Astrocyte (in vitro differentiated cells and primary cell): ENCODE measurements at regions not wholly inside any gene's neighbourhood (a gene's known extent, or its start where the extent isn't known, plus 50 kb on each side); places are given as distances from the start of the nearest gene placed in this dataset.

Experiments used
- DNase-seq: peaks from one replicate; pipeline ENCODE4 v3.0.0-alpha.2; 2010; ENCODE audit warnings: low read depth
- FAIRE-seq: peaks from 2 replicates; lab custom pipeline; 2011; peaks lifted over from hg19 to GRCh38; lab: Jason Lieb, UNC
- H2AFZ ChIP-seq: 2 replicates; pipeline ENCODE4 v1.6.0; 2012; ENCODE audit warnings: low read depth, low read length, inconsistent platforms
- H3K27ac ChIP-seq: 2 replicates; pipeline ENCODE4 v1.5.1; 2011; ENCODE audit warnings: low read depth, low read length, inconsistent platforms
- H3K27me3 ChIP-seq: 2 replicates; pipeline ENCODE4 v1.6.0; 2011; ENCODE audit warnings: low read length, inconsistent platforms; ENCODE audit not compliant: insufficient read depth
- H3K36me3 ChIP-seq: 2 replicates; pipeline ENCODE4 v1.5.1; 2011; ENCODE audit warnings: low read length, inconsistent platforms; ENCODE audit not compliant: insufficient read depth
- H3K4me1 ChIP-seq: 2 replicates; pipeline ENCODE4 v1.5.1; 2011; ENCODE audit warnings: low read length, inconsistent platforms; ENCODE audit not compliant: insufficient read depth
- H3K4me2 ChIP-seq: 2 replicates; pipeline ENCODE4 v1.6.0; 2012; ENCODE audit warnings: low read length, inconsistent platforms
- H3K4me3 ChIP-seq: 2 replicates; pipeline ENCODE4 v1.5.1; 2011; ENCODE audit warnings: low read depth, mild to moderate bottlenecking, low read length, inconsistent platforms; ENCODE audit not compliant: insufficient read depth
- H3K79me2 ChIP-seq: 2 replicates; pipeline ENCODE4 v1.6.0; 2012; ENCODE audit warnings: mild to moderate bottlenecking, low read length, inconsistent platforms; ENCODE audit not compliant: insufficient read depth
- H3K9ac ChIP-seq: 2 replicates; pipeline ENCODE4 v1.6.0; 2012; ENCODE audit warnings: mild to moderate bottlenecking, low read length, inconsistent platforms
- H3K9me3 ChIP-seq: 2 replicates; pipeline ENCODE4 v1.5.1; 2012; ENCODE audit warnings: low read depth, mild to moderate bottlenecking, low read length, inconsistent platforms; ENCODE audit not compliant: insufficient read depth
- H4K20me1 ChIP-seq: 2 replicates; pipeline ENCODE4 v1.6.0; 2012; ENCODE audit warnings: low read length, inconsistent platforms; ENCODE audit not compliant: insufficient read depth
- H3K27ac Mint-ChIP-seq: one replicate; pipeline ENCODE4 v1.8.0; 2021; ENCODE audit warnings: mild to moderate bottlenecking, mixed read lengths; ENCODE audit not compliant: unreplicated experiment
- H3K27me3 Mint-ChIP-seq: one replicate; pipeline ENCODE4 v1.8.0; 2021; ENCODE audit warnings: low read depth, mixed read lengths; ENCODE audit not compliant: unreplicated experiment
- H3K36me3 Mint-ChIP-seq: one replicate; pipeline ENCODE4 v1.8.0; 2021; ENCODE audit warnings: low read depth, mixed read lengths; ENCODE audit not compliant: unreplicated experiment
- H3K4me1 Mint-ChIP-seq: one replicate; pipeline ENCODE4 v1.8.0; 2021; ENCODE audit warnings: low read depth, mixed read lengths; ENCODE audit not compliant: unreplicated experiment
- H3K4me3 Mint-ChIP-seq: one replicate; pipeline ENCODE4 v1.8.0; 2021; ENCODE audit warnings: mild to moderate bottlenecking, moderate library complexity, mixed read lengths; ENCODE audit not compliant: unreplicated experiment
- H3K9me3 Mint-ChIP-seq: one replicate; pipeline ENCODE4 v1.8.0; 2021; ENCODE audit warnings: mild to moderate bottlenecking, mixed read lengths; ENCODE audit not compliant: unreplicated experiment
- EZH2 ChIP-seq: IDR thresholded peaks from 2 replicates; pipeline ENCODE4 v1.6.1; 2012; ENCODE audit warnings: mild to moderate bottlenecking, low read length, inconsistent platforms; ENCODE audit not compliant: insufficient read depth
- TF ChIP-seq, protein P1 (sequence below): IDR thresholded peaks from 2 replicates; pipeline ENCODE4 v1.5.1; 2011; ENCODE audit warnings: low read depth, mild to moderate bottlenecking, inconsistent platforms, low read length, moderate library complexity; ENCODE audit not compliant: insufficient read depth

DNA sequence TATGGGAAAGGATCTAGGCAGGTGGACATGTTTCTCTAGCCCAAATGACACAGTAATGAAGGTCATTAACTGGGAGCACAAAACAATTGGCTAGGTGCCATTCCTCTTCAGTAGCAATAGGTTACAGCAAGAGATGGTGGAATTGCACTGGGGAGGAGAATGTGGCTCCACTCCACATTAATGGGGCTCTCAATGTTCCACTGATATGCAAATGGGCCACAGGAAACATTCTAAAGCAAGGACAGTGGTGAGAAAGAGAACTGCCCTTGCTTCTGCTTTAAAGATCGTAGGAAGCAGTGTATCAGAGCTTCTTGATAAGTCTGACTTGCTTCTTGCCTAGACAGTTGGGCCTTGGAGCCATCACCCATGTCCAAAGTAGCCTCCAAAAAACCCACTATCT, 271.4 kb upstream of the PPP2R3A start:
- H3K4me1 Mint-ChIP-seq = no peaks in the 10 kb centered on the region
- Histone ChIP-seq H4K20me1 (no peaks in the 10 kb centered on the region), H3K36me3 (no peaks in the 10 kb centered on the region), H3K27ac (no peak overlapping the region), H3K4me2 (no peak overlapping the region), H3K4me1 (no peaks in the 10 kb centered on the region), H3K79me2 (no peaks in the 10 kb centered on the region), H3K9ac (no peak overlapping the region), H3K4me3 (no peak overlapping the region), H3K9me3 (no peaks in the 10 kb centered on the region), H2AFZ (no peak overlapping the region), H3K27me3 (no peaks in the 10 kb centered on the region)
- TF ChIP-seq, protein P1, sequence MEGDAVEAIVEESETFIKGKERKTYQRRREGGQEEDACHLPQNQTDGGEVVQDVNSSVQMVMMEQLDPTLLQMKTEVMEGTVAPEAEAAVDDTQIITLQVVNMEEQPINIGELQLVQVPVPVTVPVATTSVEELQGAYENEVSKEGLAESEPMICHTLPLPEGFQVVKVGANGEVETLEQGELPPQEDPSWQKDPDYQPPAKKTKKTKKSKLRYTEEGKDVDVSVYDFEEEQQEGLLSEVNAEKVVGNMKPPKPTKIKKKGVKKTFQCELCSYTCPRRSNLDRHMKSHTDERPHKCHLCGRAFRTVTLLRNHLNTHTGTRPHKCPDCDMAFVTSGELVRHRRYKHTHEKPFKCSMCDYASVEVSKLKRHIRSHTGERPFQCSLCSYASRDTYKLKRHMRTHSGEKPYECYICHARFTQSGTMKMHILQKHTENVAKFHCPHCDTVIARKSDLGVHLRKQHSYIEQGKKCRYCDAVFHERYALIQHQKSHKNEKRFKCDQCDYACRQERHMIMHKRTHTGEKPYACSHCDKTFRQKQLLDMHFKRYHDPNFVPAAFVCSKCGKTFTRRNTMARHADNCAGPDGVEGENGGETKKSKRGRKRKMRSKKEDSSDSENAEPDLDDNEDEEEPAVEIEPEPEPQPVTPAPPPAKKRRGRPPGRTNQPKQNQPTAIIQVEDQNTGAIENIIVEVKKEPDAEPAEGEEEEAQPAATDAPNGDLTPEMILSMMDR = no peak
- no peak for TF ChIP-seq EZH2
- DNase-seq (no peak), FAIRE-seq (no peak)
- H3K36me3 Mint-ChIP-seq = no peaks in the 10 kb centered on the region
- no peaks in the 10 kb centered on the region for H3K27me3 Mint-ChIP-seq
- no peak overlapping the region for H3K4me3 Mint-ChIP-seq
- H3K9me3 Mint-ChIP-seq = no peaks in the 10 kb centered on the region
- H3K27ac Mint-ChIP-seq = no peak overlapping the region

DNA sequence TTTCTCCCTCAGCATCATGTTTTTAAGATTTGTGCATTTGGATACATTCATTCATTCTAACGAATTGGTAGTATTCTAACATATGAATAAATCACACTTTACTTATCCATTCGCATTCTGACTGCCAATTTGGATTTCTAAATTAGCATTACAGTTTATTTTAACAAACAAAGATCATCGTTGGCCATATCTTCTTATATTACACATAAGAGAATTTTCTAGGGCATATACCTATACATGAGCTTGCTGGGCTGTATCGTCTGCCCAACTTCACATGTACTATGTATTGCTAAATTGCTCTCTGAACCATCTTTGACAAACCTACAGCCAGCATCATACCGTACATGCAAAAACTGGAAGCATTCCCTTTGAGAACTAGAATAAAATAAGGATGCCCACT, 265.8 kb upstream of the PPP2R3A start:
- TF ChIP-seq, protein P1 = no peak
- no peak for TF ChIP-seq EZH2
- H3K4me3 ChIP-seq = no peak overlapping the region
- FAIRE-seq = no peak
- no peak overlapping the region for H2AFZ ChIP-seq
- H3K27ac ChIP-seq = no peak overlapping the region
- H3K4me2 ChIP-seq = no peak overlapping the region
- no peaks in the 10 kb centered on the region for H3K27me3 ChIP-seq
- no peak for DNase-seq
- Mint-ChIP-seq H3K36me3 (no peaks in the 10 kb centered on the region), H3K27ac (no peak overlapping the region), H3K27me3 (no peaks in the 10 kb centered on the region), H3K4me3 (no peak overlapping the region), H3K9me3 (no peaks in the 10 kb centered on the region), H3K4me1 (no peaks in the 10 kb centered on the region)
- no peaks in the 10 kb centered on the region for H3K4me1 ChIP-seq
- H3K36me3 ChIP-seq = no peaks in the 10 kb centered on the region
- no peak overlapping the region for H3K9ac ChIP-seq
- no peaks in the 10 kb centered on the region for H3K9me3 ChIP-seq
- no peaks in the 10 kb centered on the region for H3K79me2 ChIP-seq
- H4K20me1 ChIP-seq = no peaks in the 10 kb centered on the region

DNA sequence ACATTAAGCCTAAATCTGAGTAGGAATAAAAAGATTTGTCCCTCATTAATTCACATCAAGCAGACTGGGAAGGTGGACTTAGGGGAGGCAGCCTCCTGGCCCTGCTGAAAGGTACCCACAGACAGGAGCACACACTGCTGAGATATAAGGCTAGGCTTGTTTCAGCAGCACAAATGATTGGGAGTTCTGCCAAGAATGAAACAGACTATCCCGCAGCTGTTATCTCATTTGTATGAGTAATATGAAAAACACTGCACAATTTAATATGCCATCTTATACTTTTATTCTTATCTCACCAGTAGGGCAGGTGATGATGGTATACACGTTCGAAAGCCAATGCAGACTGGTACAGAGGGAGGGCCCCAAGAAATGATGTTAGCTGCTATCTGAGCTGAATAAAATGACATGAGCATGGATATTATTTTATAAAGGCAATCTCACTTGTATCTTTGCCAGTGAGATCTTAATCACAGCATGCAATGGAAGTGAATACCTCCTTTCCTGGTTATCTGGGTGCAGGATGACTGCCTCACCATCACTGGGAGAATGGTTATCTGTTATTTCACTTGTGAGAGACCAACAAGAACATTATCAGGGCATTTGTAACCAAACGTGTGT, 258.7 kb upstream of the PPP2R3A start:
- no peaks in the 10 kb centered on the region for H3K9me3 ChIP-seq
- DNase-seq (peak; percentile 1), FAIRE-seq (no peak)
- no peaks in the 10 kb centered on the region for H3K4me1 Mint-ChIP-seq
- no peak overlapping the region for H3K27ac Mint-ChIP-seq
- no peak overlapping the region for H3K4me3 Mint-ChIP-seq
- H3K27me3 Mint-ChIP-seq = no peaks in the 10 kb centered on the region
- no peaks in the 10 kb centered on the region for H3K36me3 ChIP-seq
- H3K36me3 Mint-ChIP-seq = no peaks in the 10 kb centered on the region
- no peak overlapping the region for H3K9ac ChIP-seq
- H3K9me3 Mint-ChIP-seq = no peaks in the 10 kb centered on the region
- no peaks in the 10 kb centered on the region for H3K27me3 ChIP-seq
- no peak overlapping the region for H3K4me2 ChIP-seq
- H3K79me2 ChIP-seq = no peaks in the 10 kb centered on the region
- no peak overlapping the region for H3K4me3 ChIP-seq
- H3K4me1 ChIP-seq = no peaks in the 10 kb centered on the region
- TF ChIP-seq, protein P1 = no peak
- no peak for TF ChIP-seq EZH2
- H3K27ac ChIP-seq = no peak overlapping the region
- H2AFZ ChIP-seq = no peak overlapping the region
- no peaks in the 10 kb centered on the region for H4K20me1 ChIP-seq
